ENCODE measurements at regions not wholly inside any gene's neighbourhood (a gene's known extent, or its start where the extent isn't known, plus 50 kb on each side); places are given as distances from the start of the nearest gene placed in this dataset.

- no peak for TF ChIP-seq CTCF (conservative IDR thresholded peaks at IDR 0.05)
- no peak for TF ChIP-seq EZH2 (IDR thresholded peaks at IDR 0.05; ENCODE audit: low read depth)
These were observed 68.9 kb upstream of the NCOR2 start for GRCh38 chr12:124636138-124636978.
